Stimulated activated CD8-positive, alpha-beta memory T cell treated with anti-CD3 and anti-CD28 coated beads, Interleukin-4, amount 100 ng/mL, for 1 hour (primary cell): ENCODE measurements at regions not wholly inside any gene's neighbourhood (a gene's known extent, or its start where the extent isn't known, plus 50 kb on each side); places are given as distances from the start of the nearest gene placed in this dataset.

Experiments
- DNase-seq, 2 donors: peaks; one replicate each; pipeline ENCODE4 v3.0.0-alpha.2; 2020; ENCODE audit warnings: low read depth in 2 of 2, low spot score in 1 of 2

- no peak for DNase-seq
Measured at GRCh38 chr13:31895691-31896090, 135.9 kb upstream of the FRY start.

GRCh38 chr13:31896427-31896826 lies 135.1 kb upstream of the FRY start:
- no peak for DNase-seq

GRCh38 chr13:31898378-31899071 lies 133.0 kb upstream of the FRY start:
- DNase-seq: no peak

- no peak for DNase-seq
Measured at GRCh38 chr13:31901985-31902384, 129.6 kb upstream of the FRY start.

- no peak for DNase-seq
Measured at GRCh38 chr13:31903111-31903815, 128.3 kb upstream of the FRY start.

- no peak for DNase-seq
Measured at GRCh38 chr13:31904941-31905824, 126.4 kb upstream of the FRY start.

GRCh38 chr13:31905961-31906360 lies 125.6 kb upstream of the FRY start:
- no peak for DNase-seq

GRCh38 chr13:31908696-31909411 lies 122.7 kb upstream of the FRY start:
- no peak for DNase-seq

- DNase-seq: peak in 1 of 2 donors; percentile 17
Measured at GRCh38 chr13:31909864-31910551, 121.6 kb upstream of the FRY start.

GRCh38 chr13:31910633-31911032 lies 120.9 kb upstream of the FRY start:
- no peak for DNase-seq

GRCh38 chr13:31912647-31913401 lies 118.8 kb upstream of the FRY start:
- DNase-seq: no peak

- DNase-seq: no peak
Measured at GRCh38 chr13:31913459-31913858, 118.1 kb upstream of the FRY start.

GRCh38 chr13:31914843-31915242 lies 116.7 kb upstream of the FRY start:
- no peak for DNase-seq

GRCh38 chr13:31918707-31919106 lies 112.9 kb upstream of the FRY start:
- DNase-seq: no peak

- DNase-seq: no peak
Measured at GRCh38 chr13:31919241-31919640, 112.3 kb upstream of the FRY start.

- no peak for DNase-seq
Measured at GRCh38 chr13:31919971-31920726, 111.4 kb upstream of the FRY start.

GRCh38 chr13:31920727-31921100 lies 110.9 kb upstream of the FRY start:
- no peak for DNase-seq

- no peak for DNase-seq
Measured at GRCh38 chr13:31922724-31923123, 108.8 kb upstream of the FRY start.

- DNase-seq: no peak
Measured at GRCh38 chr13:31923134-31923763, 108.3 kb upstream of the FRY start.
